CD14-positive monocyte (primary cell): ENCODE measurements at regions not wholly inside any gene's neighbourhood (a gene's known extent, or its start where the extent isn't known, plus 50 kb on each side); places are given as distances from the start of the nearest gene placed in this dataset.

ENCODE experiments used
- DNase-seq, 3 donors: peaks; one replicate each; pipeline ENCODE4 v3.0.0-alpha.2; 2011 to 2022
- H2AFZ ChIP-seq: 2 replicates; pipeline ENCODE4 v1.6.0; 2012; ENCODE audit warnings: mild to moderate bottlenecking, low read depth, low read length, inconsistent platforms; ENCODE audit not compliant: insufficient read depth, poor library complexity, severe bottlenecking
- H3K27ac ChIP-seq, 2 donors: 1 replicate in 1 of 2; 2 replicates in 1 of 2; pipeline ENCODE4 v1.5.1; 2012 to 2013; ENCODE audit warnings: low read length in 2 of 2, control low read depth in 1 of 2, inconsistent platforms in 1 of 2, low read depth in 1 of 2, mild to moderate bottlenecking in 1 of 2
- H3K27me3 ChIP-seq, 2 donors: one replicate each; pipeline versions ENCODE4 v1.6.0 to v1.6.1; 2011 to 2013; ENCODE audit warnings: low read length in 2 of 2; ENCODE audit not compliant: control insufficient read depth in 2 of 2, insufficient read depth in 2 of 2
- H3K36me3 ChIP-seq, 2 donors: replicated peaks in 1 of 2; 1 replicate in 1 of 2; 2 replicates in 1 of 2; pipeline versions ENCODE4 v1.5.1 to v1.6.1; 2012 to 2013; ENCODE audit warnings: low read length in 2 of 2, control low read depth in 1 of 2, inconsistent platforms in 1 of 2, mild to moderate bottlenecking in 1 of 2; ENCODE audit not compliant: insufficient read depth in 2 of 2, control insufficient read depth in 1 of 2
- H3K4me1 ChIP-seq, 2 donors: 1 replicate in 1 of 2; 2 replicates in 1 of 2; pipeline versions ENCODE4 v1.5.1 to v1.6.1; 2012 to 2013; ENCODE audit warnings: low read length in 2 of 2, control low read depth in 1 of 2, inconsistent platforms in 1 of 2, mild to moderate bottlenecking in 1 of 2, moderate library complexity in 1 of 2; ENCODE audit not compliant: insufficient read depth in 2 of 2, control insufficient read depth in 1 of 2
- H3K4me2 ChIP-seq: replicated peaks from 2 replicates; pipeline ENCODE3; 2012; ENCODE audit warnings: low read length, moderate library complexity, mild to moderate bottlenecking; ENCODE audit not compliant: poor library complexity, severe bottlenecking; ENCODE audit errors: extremely low read depth
- H3K4me3 ChIP-seq, 3 experiments: fragments of 200-600 bp in 1 of 3; sonication (generic) in 1 of 3; replicated peaks in 1 of 3; 1 replicate in 2 of 3; 2 replicates in 1 of 3; pipeline ENCODE4 v1.5.1; 2011 to 2013; ENCODE audit warnings: low read length in 3 of 3, mild to moderate bottlenecking in 3 of 3, control low read depth in 2 of 3, low read depth in 2 of 3, inconsistent platforms in 1 of 3, moderate library complexity in 1 of 3
- H3K79me2 ChIP-seq: 2 replicates; pipeline ENCODE4 v1.6.0; 2012; ENCODE audit warnings: mild to moderate bottlenecking, control low read depth, inconsistent platforms, low read length, moderate library complexity; ENCODE audit not compliant: insufficient read depth
- H3K9ac ChIP-seq: 2 replicates; pipeline ENCODE4 v1.6.0; 2017; ENCODE audit warnings: low read length, mild to moderate bottlenecking; ENCODE audit not compliant: insufficient read depth, poor library complexity, severe bottlenecking
- H3K9me3 ChIP-seq, 2 donors: replicated peaks in 1 of 2; 1 replicate in 1 of 2; 2 replicates in 1 of 2; pipeline versions ENCODE4 v1.5.1 to v1.6.1; 2012 to 2013; ENCODE audit warnings: low read length in 2 of 2, control low read depth in 1 of 2; ENCODE audit not compliant: control insufficient read depth in 1 of 2, insufficient read depth in 1 of 2
- H4K20me1 ChIP-seq: 2 replicates; pipeline ENCODE4 v1.6.0; 2012; ENCODE audit warnings: mild to moderate bottlenecking, low read length, control low read depth, moderate library complexity; ENCODE audit not compliant: insufficient read depth
- H3K27ac Mint-ChIP-seq, 7 donors: one replicate each; pipeline ENCODE4 v1.8.0; 2020; ENCODE audit warnings: mild to moderate bottlenecking in 7 of 7, mixed read lengths in 7 of 7, moderate library complexity in 6 of 7, inconsistent platforms in 2 of 7
- H3K27me3 Mint-ChIP-seq, 3 donors: one replicate each; pipeline ENCODE4 v1.8.0; 2021 to 2022; ENCODE audit warnings: low read depth in 3 of 3, mild to moderate bottlenecking in 3 of 3, mixed read lengths in 3 of 3, moderate library complexity in 3 of 3, inconsistent platforms in 1 of 3
- H3K36me3 Mint-ChIP-seq, 2 donors: one replicate each; pipeline ENCODE4 v1.8.0; 2020; ENCODE audit warnings: mixed read lengths in 2 of 2, inconsistent platforms in 1 of 2, mild to moderate bottlenecking in 1 of 2
- H3K4me1 Mint-ChIP-seq: one replicate; pipeline ENCODE4 v1.8.0; 2020; ENCODE audit warnings: mild to moderate bottlenecking, mixed read lengths
- H3K4me3 Mint-ChIP-seq, 2 donors: one replicate each; pipeline ENCODE4 v1.8.0; 2020; ENCODE audit warnings: mild to moderate bottlenecking in 2 of 2, mixed read lengths in 2 of 2, moderate library complexity in 1 of 2
- H3K9me3 Mint-ChIP-seq, 7 donors: one replicate each; pipeline ENCODE4 v1.8.0; 2020 to 2022; ENCODE audit warnings: mixed read lengths in 7 of 7, mild to moderate bottlenecking in 6 of 7, moderate library complexity in 6 of 7, inconsistent platforms in 2 of 7
- WGBS: methylation state at CpG from one replicate; pipeline ENCODE4 v1.1.5; 2013; ENCODE audit warnings: missing lambda C conversion rate; ENCODE audit not compliant: insufficient coverage; 5-methylcytosine and 5-hydroxymethylcytosine counted together
- intact Hi-C, 2 donors: fragments of 100-400 bp; cut with micrococcal nuclease; formaldehyde crosslinking; loops; one replicate each; pipeline versions ENCODE4 v1.15.0 to v1.15.1; 2023
- TF ChIP-seq, protein P1 (sequence below): fragments of 200-600 bp; IDR thresholded peaks from one replicate; pipeline ENCODE4 v1.8.0; 2022; ENCODE audit warnings: antibody characterized with exemption, mild to moderate bottlenecking

DNA sequence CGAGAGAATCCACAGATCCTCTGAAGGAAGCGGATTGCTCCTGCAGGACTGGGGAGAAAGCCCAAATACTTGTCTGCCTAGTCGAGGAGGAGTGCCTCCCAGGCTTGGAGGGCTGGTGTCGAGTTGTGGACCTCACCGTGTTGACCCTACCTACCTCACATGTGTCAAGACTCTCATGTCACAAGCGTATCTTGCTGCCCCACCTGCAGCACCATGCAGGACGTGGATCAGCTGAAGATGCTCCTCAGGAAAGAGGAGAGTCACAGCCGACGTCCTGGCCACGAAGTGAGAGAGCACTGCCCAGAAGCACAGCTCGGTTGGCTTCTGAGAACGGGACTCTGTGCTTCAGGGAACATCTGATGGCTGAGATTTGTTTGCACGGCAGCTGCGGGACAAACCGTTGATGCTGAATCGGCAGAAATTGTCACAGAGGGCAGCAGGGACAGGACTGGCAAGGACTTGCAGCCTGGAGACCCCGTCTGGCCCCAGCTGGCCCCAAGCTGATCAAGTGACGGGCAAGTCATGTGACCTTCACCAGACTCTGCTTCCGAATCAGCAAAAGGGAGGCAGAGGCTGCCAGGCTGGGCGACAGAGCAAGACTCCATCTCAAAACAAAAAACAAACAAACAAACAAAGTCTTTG lies 119.1 kb upstream of the ITGA1 start:
- Histone ChIP-seq H3K4me2 (no peak overlapping the region), H3K27me3 (no peaks in the 10 kb centered on the region), H2AFZ (no peak overlapping the region), H3K27ac (no peak overlapping the region), H3K9me3 (no peaks in the 10 kb centered on the region), H3K4me1 (no peaks in the 10 kb centered on the region), H3K4me3 (no peak overlapping the region), H3K9ac (no peak overlapping the region), H3K36me3 (no peaks in the 10 kb centered on the region), H3K79me2 (no peaks in the 10 kb centered on the region), H4K20me1 (no peaks in the 10 kb centered on the region)
- H3K4me3 Mint-ChIP-seq, result no peak overlapping the region
- TF ChIP-seq, protein P1, sequence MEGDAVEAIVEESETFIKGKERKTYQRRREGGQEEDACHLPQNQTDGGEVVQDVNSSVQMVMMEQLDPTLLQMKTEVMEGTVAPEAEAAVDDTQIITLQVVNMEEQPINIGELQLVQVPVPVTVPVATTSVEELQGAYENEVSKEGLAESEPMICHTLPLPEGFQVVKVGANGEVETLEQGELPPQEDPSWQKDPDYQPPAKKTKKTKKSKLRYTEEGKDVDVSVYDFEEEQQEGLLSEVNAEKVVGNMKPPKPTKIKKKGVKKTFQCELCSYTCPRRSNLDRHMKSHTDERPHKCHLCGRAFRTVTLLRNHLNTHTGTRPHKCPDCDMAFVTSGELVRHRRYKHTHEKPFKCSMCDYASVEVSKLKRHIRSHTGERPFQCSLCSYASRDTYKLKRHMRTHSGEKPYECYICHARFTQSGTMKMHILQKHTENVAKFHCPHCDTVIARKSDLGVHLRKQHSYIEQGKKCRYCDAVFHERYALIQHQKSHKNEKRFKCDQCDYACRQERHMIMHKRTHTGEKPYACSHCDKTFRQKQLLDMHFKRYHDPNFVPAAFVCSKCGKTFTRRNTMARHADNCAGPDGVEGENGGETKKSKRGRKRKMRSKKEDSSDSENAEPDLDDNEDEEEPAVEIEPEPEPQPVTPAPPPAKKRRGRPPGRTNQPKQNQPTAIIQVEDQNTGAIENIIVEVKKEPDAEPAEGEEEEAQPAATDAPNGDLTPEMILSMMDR, result no peak
- peak overlapping the region in 1 of 7 donors; percentile 43 for H3K27ac Mint-ChIP-seq
- no peaks in the 10 kb centered on the region for H3K9me3 Mint-ChIP-seq
- 94% methylated on average over 15 of the region's 20 CpGs for WGBS
- DNase-seq, result no peak
- peaks cover 0 to 4% (median 4%) of the 10 kb centered on the region in 3 donors for H3K27me3 Mint-ChIP-seq
- H3K36me3 Mint-ChIP-seq, result no peaks in the 10 kb centered on the region
- intact Hi-C loops, result no loop called here
- H3K4me1 Mint-ChIP-seq, result peaks cover 2% of the 10 kb centered on the region

DNA sequence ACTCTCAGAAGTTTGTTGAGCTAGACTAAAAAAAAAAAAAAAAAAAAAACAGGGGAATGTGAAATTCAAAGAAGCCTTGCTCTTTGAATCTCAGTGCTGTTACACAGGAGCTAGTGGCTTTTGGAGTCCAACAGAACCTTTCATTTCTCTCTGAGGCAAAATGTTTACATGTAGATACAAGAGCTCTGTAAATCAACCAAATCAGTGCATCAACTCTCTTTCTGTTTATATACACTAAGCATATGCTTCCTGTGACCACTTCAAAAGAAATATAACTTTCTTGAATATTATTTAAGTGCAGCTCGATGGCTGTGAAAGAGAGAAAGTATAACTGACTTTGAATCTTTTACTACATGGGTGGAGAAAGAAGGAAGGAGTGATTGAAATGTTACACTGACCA lies 115.3 kb upstream of the ITGA1 start:
- Histone ChIP-seq H3K36me3 (no peaks in the 10 kb centered on the region), H3K9ac (no peak overlapping the region), H3K27me3 (no peaks in the 10 kb centered on the region), H3K4me3 (no peak overlapping the region), H3K27ac (no peak overlapping the region), H3K4me1 (no peaks in the 10 kb centered on the region), H3K4me2 (no peak overlapping the region), H2AFZ (no peak overlapping the region), H3K9me3 (no peaks in the 10 kb centered on the region), H3K79me2 (no peaks in the 10 kb centered on the region), H4K20me1 (no peaks in the 10 kb centered on the region)
- no peak overlapping the region for H3K4me3 Mint-ChIP-seq
- H3K9me3 Mint-ChIP-seq, result peaks cover 0 to 2% (median 0%) of the 10 kb centered on the region in 7 donors
- DNase-seq, result no peak
- no CpG with 5 or more reads among the region's 1 CpG for WGBS
- H3K36me3 Mint-ChIP-seq, result no peaks in the 10 kb centered on the region
- no peak overlapping the region for H3K27ac Mint-ChIP-seq
- intact Hi-C loops, result no loop called here
- no peaks in the 10 kb centered on the region for H3K4me1 Mint-ChIP-seq
- H3K27me3 Mint-ChIP-seq, result peaks cover 0 to 2% (median 2%) of the 10 kb centered on the region in 3 donors
- TF ChIP-seq, protein P1, result no peak
